ENCODE measurements at regions not wholly inside any gene's neighbourhood (a gene's known extent, or its start where the extent isn't known, plus 50 kb on each side); places are given as distances from the start of the nearest gene placed in this dataset.

- no peak for DNase-seq
- in situ Hi-C loops (cut with HindIII; ENCODE audit: low pct_ligation_motif_present, low sequenced_read_pairs) = no loop called here
- no peaks in the 10 kb centered on the region for H3K36me3 ChIP-seq (replicated peaks)
- no peaks in the 10 kb centered on the region for H3K27me3 ChIP-seq (replicated peaks)
- no peak overlapping the region for H3K27ac ChIP-seq
- TF ChIP-seq CTCF (IDR thresholded peaks at IDR 0.05; ENCODE audit: low read depth, low read length, missing control alignments) = no peak
- no peak overlapping the region for H3K4me3 ChIP-seq (ENCODE audit: low read depth, low read length)
These were observed 145.3 kb upstream of the ADAMTS5 start for GRCh38 chr21:27112186-27112585.

- H3K4me3 ChIP-seq (ENCODE audit: low read depth, low read length) = no peak overlapping the region
- in situ Hi-C loops (cut with HindIII; ENCODE audit: low pct_ligation_motif_present, low sequenced_read_pairs) = no loop called here
- H3K36me3 ChIP-seq (replicated peaks) = no peaks in the 10 kb centered on the region
- no peak for DNase-seq
- no peak overlapping the region for H3K27ac ChIP-seq
- no peak for TF ChIP-seq CTCF (IDR thresholded peaks at IDR 0.05; ENCODE audit: low read depth, low read length, missing control alignments)
- H3K27me3 ChIP-seq (replicated peaks) = no peaks in the 10 kb centered on the region
These were observed 144.1 kb upstream of the ADAMTS5 start for GRCh38 chr21:27110956-27111355.

GRCh38 chr21:27108701-27109100, 141.8 kb upstream of the ADAMTS5 start:
- Histone ChIP-seq H3K36me3 (replicated peaks) (no peaks in the 10 kb centered on the region), H3K27ac (no peak overlapping the region), H3K27me3 (replicated peaks) (no peaks in the 10 kb centered on the region), H3K4me3 (ENCODE audit: low read depth, low read length) (no peak overlapping the region)
- no peak for DNase-seq
- no peak for TF ChIP-seq CTCF (IDR thresholded peaks at IDR 0.05; ENCODE audit: low read depth, low read length, missing control alignments)
- in situ Hi-C loops (cut with HindIII; ENCODE audit: low pct_ligation_motif_present, low sequenced_read_pairs) = no loop called here

- no peak overlapping the region for H3K27ac ChIP-seq
- no peak overlapping the region for H3K4me3 ChIP-seq (ENCODE audit: low read depth, low read length)
- no peaks in the 10 kb centered on the region for H3K36me3 ChIP-seq (replicated peaks)
- in situ Hi-C loops (cut with HindIII; ENCODE audit: low pct_ligation_motif_present, low sequenced_read_pairs) = no loop called here
- DNase-seq = peak; percentile 9
- no peaks in the 10 kb centered on the region for H3K27me3 ChIP-seq (replicated peaks)
- TF ChIP-seq CTCF (IDR thresholded peaks at IDR 0.05; ENCODE audit: low read depth, low read length, missing control alignments) = no peak
These were observed 141.3 kb upstream of the ADAMTS5 start for GRCh38 chr21:27108228-27108627.

GRCh38 chr21:27104846-27105431, 138.1 kb upstream of the ADAMTS5 start:
- no peaks in the 10 kb centered on the region for H3K27me3 ChIP-seq (replicated peaks)

More at GRCh38 chr21:27104846-27105431, 138.1 kb upstream of the ADAMTS5 start:
- no peak overlapping the region for H3K27ac ChIP-seq
- H3K4me3 ChIP-seq (ENCODE audit: low read depth, low read length) = no peak overlapping the region
- peak; percentile 8 for DNase-seq
- no peak for TF ChIP-seq CTCF (IDR thresholded peaks at IDR 0.05; ENCODE audit: low read depth, low read length, missing control alignments)
- H3K36me3 ChIP-seq (replicated peaks) = no peaks in the 10 kb centered on the region
- in situ Hi-C loops (cut with HindIII; ENCODE audit: low pct_ligation_motif_present, low sequenced_read_pairs) = no loop called here

All from brain microvascular endothelial cell (primary cell).